ENCODE measurements at regions not wholly inside any gene's neighbourhood (a gene's known extent, or its start where the extent isn't known, plus 50 kb on each side); places are given as distances from the start of the nearest gene placed in this dataset.

GRCh38 chrX:155682834-155683233 is 70.1 kb upstream of the TMLHE start:
- intact Hi-C loops (cut with DNase I, micrococcal nuclease), result no loop called here
- Histone ChIP-seq H3K4me3 (no peak overlapping the region), H3K9me3 (no peaks in the 10 kb centered on the region), H3K36me3 (ENCODE audit: low read depth) (no peaks in the 10 kb centered on the region), H3K4me1 (ENCODE audit: low read depth) (no peaks in the 10 kb centered on the region)
- ATAC-seq (no peak), DNase-seq (no peak)
- TF ChIP-seq CTCF (IDR thresholded peaks at IDR 0.05), result no peak

GRCh38 chrX:155679715-155680114 is 67.0 kb upstream of the TMLHE start:
- no peak for TF ChIP-seq CTCF (IDR thresholded peaks at IDR 0.05)
- H3K9me3 ChIP-seq, result no peaks in the 10 kb centered on the region
- no peak for ATAC-seq
- intact Hi-C loops (cut with DNase I, micrococcal nuclease), result no loop called here
- no peak overlapping the region for H3K4me3 ChIP-seq
- H3K4me1 ChIP-seq (ENCODE audit: low read depth), result no peaks in the 10 kb centered on the region
- no peaks in the 10 kb centered on the region for H3K36me3 ChIP-seq (ENCODE audit: low read depth)
- DNase-seq, result no peak

GRCh38 chrX:155673338-155673737 is 60.6 kb upstream of the TMLHE start:
- intact Hi-C loops (cut with DNase I, micrococcal nuclease), result no loop called here
- no peak for DNase-seq
- no peak for TF ChIP-seq CTCF (IDR thresholded peaks at IDR 0.05)

DNA sequence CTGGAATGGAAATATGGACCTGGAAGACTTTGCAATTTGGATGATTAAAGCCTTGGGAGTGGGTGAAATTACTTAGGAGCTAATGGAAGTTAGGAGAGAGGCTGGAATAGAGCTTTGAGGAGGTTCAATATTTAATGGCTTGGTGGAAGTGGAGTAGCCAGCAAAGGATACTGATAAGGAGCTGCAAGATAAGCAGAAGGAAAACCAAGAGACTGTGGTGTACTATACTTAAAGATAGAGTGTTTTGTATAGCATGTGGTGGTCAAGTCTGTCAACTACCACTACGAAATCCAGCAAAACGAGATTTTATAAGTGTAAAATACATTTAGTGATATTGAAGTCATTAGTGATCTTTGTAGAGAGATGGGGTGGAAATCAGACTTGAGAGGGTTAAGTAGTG is 54.0 kb upstream of the TMLHE start:
- ATAC-seq (no peak), DNase-seq (no peak)
- Histone ChIP-seq H3K36me3 (ENCODE audit: low read depth) (no peaks in the 10 kb centered on the region), H3K4me3 (no peak overlapping the region), H3K4me1 (ENCODE audit: low read depth) (no peaks in the 10 kb centered on the region), H3K9me3 (no peaks in the 10 kb centered on the region)
- intact Hi-C loops (cut with DNase I, micrococcal nuclease), result no loop called here
- no peak for TF ChIP-seq CTCF (IDR thresholded peaks at IDR 0.05)

More at GRCh38 chrX:155673338-155673737, 60.6 kb upstream of the TMLHE start:
- Histone ChIP-seq H3K36me3 (ENCODE audit: low read depth) (no peaks in the 10 kb centered on the region), H3K9me3 (no peaks in the 10 kb centered on the region), H3K4me1 (ENCODE audit: low read depth) (no peaks in the 10 kb centered on the region), H3K4me3 (no peak overlapping the region)
- ATAC-seq, result no peak

Measured in mucosa of descending colon (tissue), 3 donors.